GM21367 (cell line): ENCODE measurements at regions not wholly inside any gene's neighbourhood (a gene's known extent, or its start where the extent isn't known, plus 50 kb on each side); places are given as distances from the start of the nearest gene placed in this dataset.
"Not testable (repeated sequence)": the region's sequence is repeated elsewhere in the genome, so short reads cannot be mapped to it uniquely, and the experiment has no call there.

Source experiments
- ATAC-seq: cut with Tn5 transposase; IDR thresholded peaks from one replicate; pipeline ENCODE4 v1.9.1; 2021; ENCODE audit not compliant: unreplicated experiment

GRCh38 chr1:78715181-78715661 lies 65.6 kb downstream of the IFI44 start:
- ATAC-seq = no peak

DNA sequence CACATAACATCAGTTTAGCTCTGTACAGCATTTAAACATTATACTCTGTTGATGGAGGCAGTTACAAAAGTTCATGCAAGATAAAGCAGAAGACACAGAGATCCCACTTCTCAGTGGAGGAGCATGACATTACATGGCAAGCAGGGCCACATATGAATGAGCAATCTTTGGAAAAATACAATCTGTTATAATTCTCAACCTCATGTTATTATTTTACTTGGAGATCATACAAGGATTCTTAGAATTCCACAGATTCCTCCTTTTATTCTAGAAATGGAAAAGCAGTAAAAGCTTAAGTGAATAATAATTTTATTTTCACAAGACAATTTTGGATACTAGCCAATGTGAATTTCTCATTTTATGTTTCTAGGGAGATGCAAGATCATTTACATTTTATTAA lies 66.6 kb downstream of the IFI44 start:
- no peak for ATAC-seq

DNA sequence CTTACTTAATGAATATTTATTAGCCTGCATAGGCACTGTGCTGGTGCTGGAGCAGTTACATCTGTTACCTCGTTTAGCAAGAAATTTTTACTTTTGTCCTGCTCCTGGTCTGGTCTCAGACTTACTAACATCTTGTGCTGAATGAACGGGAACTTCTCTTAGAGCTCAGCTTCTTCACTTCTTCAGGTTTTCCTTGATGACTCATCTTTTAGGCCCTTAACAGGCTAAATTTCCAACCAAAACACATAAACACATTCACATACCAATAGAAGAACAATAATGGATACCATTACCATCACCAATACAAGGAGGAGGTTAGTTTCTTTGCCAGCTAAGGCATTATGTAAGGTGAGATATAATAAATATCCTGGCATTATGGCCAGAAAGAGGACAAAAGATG lies 68.9 kb downstream of the IFI44 start:
- ATAC-seq = no peak

- ATAC-seq = no peak
Measured at GRCh38 chr1:78721136-78721535, 71.5 kb downstream of the IFI44 start.

DNA sequence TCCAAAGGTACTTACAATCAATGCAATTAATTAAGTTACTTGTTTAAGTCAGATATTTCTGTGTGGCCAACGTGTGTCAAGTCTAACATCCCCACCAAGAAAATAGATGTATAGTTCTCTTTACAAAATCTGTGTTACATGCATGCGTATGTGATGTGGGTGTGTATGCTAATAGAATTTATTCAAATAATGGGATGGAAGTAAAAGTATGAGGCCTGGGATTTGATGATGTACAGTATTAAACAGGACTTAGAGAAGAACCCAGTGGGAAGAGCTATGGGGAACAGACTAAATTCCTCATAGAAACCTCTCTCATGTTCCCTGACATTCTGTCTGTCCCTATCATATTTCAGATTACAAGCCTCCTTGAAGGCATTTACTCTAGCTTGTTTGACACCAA lies 72.5 kb downstream of the IFI44 start:
- ATAC-seq = no peak

GRCh38 chr1:78722521-78722920 lies 72.9 kb downstream of the IFI44 start:
- ATAC-seq = no peak

DNA sequence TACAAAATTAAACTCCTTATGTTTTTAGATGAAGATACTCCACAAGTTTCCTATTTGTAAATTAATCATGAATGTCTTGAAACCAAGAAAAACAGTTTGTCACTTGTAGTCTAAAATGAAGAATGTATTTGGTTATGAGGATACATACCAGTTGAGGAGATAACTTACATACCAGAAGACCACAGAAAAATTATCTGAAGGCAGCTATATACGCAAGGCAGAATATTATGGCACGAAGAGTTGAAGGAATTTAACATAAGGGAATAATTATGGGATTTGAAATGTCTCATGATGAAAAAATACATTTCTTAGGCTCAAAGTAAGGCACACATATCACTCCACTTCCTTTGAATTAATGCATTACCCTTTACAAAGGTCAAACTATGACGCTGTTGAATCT lies 73.3 kb downstream of the IFI44 start:
- no peak for ATAC-seq

DNA sequence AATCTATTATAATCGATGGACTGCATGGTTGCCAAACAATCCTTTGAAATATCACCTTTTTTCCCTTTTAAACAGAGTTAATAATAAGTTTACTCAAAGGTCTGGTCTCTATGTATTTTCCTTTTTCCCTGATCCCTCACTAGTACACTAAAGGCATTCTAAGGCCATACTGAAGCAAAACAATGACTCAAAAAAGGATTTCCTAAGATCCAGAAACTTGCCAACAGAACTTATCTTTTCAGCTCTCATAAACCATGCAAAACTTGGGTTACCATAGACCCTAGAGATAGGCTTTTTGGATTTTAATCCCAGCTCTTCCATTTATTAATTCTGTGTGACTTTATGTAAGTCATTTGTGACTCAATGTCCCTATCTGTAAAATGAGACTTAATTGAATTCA lies 77.1 kb downstream of the IFI44 start:
- ATAC-seq = no peak

DNA sequence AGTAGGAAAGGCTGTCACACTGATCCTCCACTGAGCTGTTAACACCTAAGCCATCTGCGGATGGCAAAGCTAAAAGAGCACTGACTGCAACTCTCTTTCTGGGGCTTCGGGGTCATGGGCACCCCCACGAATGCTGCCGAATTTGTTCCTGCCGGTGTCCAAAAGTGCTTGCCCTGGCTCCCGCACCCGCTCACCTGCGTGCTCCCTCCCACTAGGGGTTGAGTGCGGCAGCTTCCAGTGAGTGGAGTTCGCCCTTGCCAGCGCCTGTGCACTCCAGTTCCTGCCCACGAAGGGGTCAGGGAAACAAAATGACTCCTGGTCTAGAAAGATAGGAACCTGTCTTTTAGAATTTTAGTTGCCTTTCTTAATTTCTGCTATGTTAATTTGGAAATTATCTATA lies 78.7 kb downstream of the IFI44 start:
- ATAC-seq = no peak

DNA sequence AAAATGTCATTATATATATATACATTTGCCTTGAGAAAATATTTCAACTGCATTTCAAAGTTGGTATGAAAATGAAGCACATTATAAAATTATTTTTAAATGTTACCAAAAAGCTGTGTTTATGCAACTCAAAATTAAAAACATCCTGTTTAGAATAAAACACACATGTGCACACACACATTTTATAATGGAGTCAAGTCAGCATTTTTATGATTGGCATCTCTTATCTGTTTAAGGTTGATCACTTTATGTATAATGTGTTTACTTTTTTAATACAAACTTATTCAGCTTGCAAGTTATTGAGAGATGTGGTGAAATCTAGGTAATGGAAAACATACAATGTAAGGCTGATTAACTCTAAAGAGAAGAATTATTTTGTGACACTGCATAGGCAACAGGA lies 80.4 kb downstream of the IFI44 start:
- ATAC-seq = no peak

GRCh38 chr1:78731674-78732073 lies 82.0 kb downstream of the IFI44 start:
- ATAC-seq = no peak

DNA sequence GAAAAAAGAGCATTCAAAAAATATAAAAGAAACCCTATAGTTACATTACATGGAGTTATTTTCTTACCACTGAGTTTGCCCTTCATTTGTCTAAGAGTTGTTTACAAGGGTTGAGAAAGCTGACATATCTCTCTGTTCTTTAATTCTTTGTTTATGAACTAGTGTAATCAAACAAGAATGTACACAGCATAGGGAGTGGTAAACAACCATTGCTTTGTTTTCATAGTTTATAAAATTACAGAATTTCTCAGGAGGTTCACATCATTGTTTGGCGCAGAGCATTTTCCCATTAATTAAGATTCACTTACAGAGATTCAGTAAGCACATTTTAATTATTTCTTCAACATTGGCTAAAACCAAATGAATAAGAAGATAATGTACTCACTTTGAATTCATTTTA lies 87.6 kb downstream of the IFI44 start:
- no peak for ATAC-seq

DNA sequence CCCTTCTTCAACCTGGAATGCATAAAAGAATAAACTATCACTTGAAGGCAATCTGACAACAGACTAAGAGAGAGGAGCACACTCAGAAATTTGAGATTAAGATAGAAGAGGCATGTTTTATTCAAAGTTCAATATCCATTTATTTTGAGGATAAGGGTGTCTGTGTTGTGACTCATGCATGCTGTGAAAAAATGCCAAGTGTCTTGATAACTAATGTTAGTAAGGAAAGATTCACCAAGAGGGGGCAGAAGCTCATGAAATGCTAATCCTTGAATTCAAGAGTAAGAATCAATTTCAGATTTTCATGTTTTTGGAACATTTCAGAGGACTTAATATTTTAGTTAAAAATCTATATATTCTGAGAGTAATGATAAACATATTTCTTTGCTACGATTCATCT lies 94.0 kb downstream of the IFI44 start:
- no peak for ATAC-seq

- no peak for ATAC-seq
Measured at GRCh38 chr1:78745111-78745510, 95.5 kb downstream of the IFI44 start.

DNA sequence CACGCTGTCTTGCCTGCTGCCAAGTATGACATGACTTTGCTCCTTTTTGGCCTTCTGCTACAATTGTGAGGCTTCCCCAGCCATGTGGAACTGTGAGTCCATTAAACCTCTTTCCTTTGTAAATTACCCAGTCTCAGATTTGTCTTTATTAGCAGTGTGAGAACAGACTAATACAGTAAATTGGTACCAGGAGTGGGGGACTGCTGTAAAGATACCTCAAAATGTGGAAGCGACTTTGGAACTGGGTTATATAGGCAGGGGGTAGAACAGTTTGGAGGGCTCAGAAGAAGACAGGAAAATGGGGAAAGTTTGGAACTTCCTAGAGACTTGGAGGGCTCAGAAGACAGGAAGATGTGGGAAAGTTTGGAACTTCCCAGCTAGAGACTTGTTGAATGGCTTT lies 104.0 kb downstream of the IFI44 start:
- not testable (repeated sequence) for ATAC-seq

DNA sequence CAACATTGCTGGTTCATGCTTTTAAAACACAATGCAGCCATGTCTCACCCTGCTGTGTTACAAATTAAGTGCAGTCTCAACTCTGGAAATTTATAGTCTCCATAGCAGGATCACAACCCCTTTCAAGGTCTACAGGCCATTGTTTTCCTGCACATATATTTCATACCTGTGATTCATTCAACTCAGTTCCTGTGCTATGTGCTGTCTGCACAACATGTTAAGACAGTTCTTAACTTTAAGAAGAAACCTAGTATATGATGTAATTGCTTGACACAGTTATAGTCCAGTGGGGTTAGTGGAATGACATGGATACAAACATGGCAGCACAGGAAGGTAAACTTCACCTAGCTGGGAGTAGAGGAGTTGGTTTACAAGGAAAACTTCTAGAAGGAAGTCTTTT lies 106.4 kb downstream of the IFI44 start:
- no peak for ATAC-seq

- ATAC-seq = no peak
Measured at GRCh38 chr1:78758506-78758905, 108.9 kb downstream of the IFI44 start.

GRCh38 chr1:78759881-78760280 lies 110.2 kb downstream of the IFI44 start:
- ATAC-seq = no peak

- no peak for ATAC-seq
Measured at GRCh38 chr1:78760858-78761257, 111.2 kb downstream of the IFI44 start.

GRCh38 chr1:78762113-78762512 lies 112.5 kb downstream of the IFI44 start:
- no peak for ATAC-seq

- no peak for ATAC-seq
Measured at GRCh38 chr1:78765489-78765888, 115.9 kb downstream of the IFI44 start.

DNA sequence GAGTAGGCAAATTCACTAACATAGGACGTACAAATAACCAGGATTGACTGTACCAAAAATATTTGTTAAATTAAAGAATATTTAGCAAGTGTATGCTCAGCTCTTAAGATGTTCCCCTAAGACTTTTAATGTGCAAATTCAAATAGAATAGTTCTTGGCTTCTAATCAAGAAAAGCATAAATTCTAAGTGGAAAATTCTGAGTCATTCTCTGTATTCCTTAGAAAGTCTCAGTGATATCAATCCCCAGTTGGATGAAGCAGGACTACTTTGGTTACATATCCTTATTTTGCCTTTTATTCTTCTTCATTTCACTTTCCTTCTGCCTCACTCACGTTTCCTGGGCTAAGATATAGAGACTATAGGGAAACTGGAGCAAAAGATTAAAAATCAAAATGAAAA lies 130.2 kb downstream of the IFI44 start:
- no peak for ATAC-seq

GRCh38 chr1:78787544-78787943 lies 137.9 kb downstream of the IFI44 start:
- no peak for ATAC-seq

- no peak for ATAC-seq
Measured at GRCh38 chr1:78790174-78790573, 140.5 kb downstream of the IFI44 start.
